Progenitor cell of endocrine pancreas (in vitro differentiated cells): ENCODE measurements at regions not wholly inside any gene's neighbourhood (a gene's known extent, or its start where the extent isn't known, plus 50 kb on each side); places are given as distances from the start of the nearest gene placed in this dataset.

ENCODE experiments used
- DNase-seq: peaks from one replicate; pipeline ENCODE4 v3.0.0; 2021; ENCODE audit warnings: low spot score; ENCODE audit not compliant: unreplicated experiment
- H3K27ac Mint-ChIP-seq: 2 replicates; pipeline ENCODE4 v1.8.0; 2021; ENCODE audit warnings: mild to moderate bottlenecking, moderate library complexity, mixed read lengths
- H3K27me3 Mint-ChIP-seq: 2 replicates; pipeline ENCODE4 v1.8.0; 2021; ENCODE audit warnings: mixed read lengths
- H3K36me3 Mint-ChIP-seq: 2 replicates; pipeline ENCODE4 v1.8.0; 2022; ENCODE audit warnings: mixed read lengths; ENCODE audit not compliant: insufficient read depth
- H3K4me1 Mint-ChIP-seq: 2 replicates; pipeline ENCODE4 v1.8.0; 2021; ENCODE audit warnings: low read depth, mixed read lengths
- H3K4me3 Mint-ChIP-seq: 2 replicates; pipeline ENCODE4 v1.8.0; 2021; ENCODE audit warnings: low read depth, mild to moderate bottlenecking, moderate library complexity, mixed read lengths
- H3K9me3 Mint-ChIP-seq: 2 replicates; pipeline ENCODE4 v1.8.0; 2021; ENCODE audit warnings: low read depth, mixed read lengths
- CTCF ChIP-seq: fragments of 200-600 bp; sonication (generic); IDR thresholded peaks from one replicate; pipeline ENCODE4 v1.5.0; 2021; ENCODE audit warnings: antibody characterized with exemption, mild to moderate bottlenecking; ENCODE audit not compliant: unreplicated experiment

GRCh38 chr1:5231541-5232315 lies 577.3 kb downstream of the AJAP1 start:
- no peak for TF ChIP-seq CTCF
- DNase-seq = no peak
- Mint-ChIP-seq H3K27me3 (peaks cover 16% of the 10 kb centered on the region), H3K36me3 (peaks cover 2% of the 10 kb centered on the region), H3K27ac (no peak overlapping the region), H3K4me1 (no peaks in the 10 kb centered on the region), H3K4me3 (no peak overlapping the region), H3K9me3 (peaks cover 6% of the 10 kb centered on the region)

GRCh38 chr1:5227114-5227513 lies 572.7 kb downstream of the AJAP1 start:
- H3K36me3 Mint-ChIP-seq = no peaks in the 10 kb centered on the region
- no peaks in the 10 kb centered on the region for H3K9me3 Mint-ChIP-seq
- H3K4me3 Mint-ChIP-seq = no peak overlapping the region
- no peak for DNase-seq
- TF ChIP-seq CTCF = no peak
- H3K4me1 Mint-ChIP-seq = peaks cover 10% of the 10 kb centered on the region
- no peak overlapping the region for H3K27ac Mint-ChIP-seq
- peaks cover 19% of the 10 kb centered on the region for H3K27me3 Mint-ChIP-seq

GRCh38 chr1:5225707-5226704 lies 571.6 kb downstream of the AJAP1 start:
- TF ChIP-seq CTCF = no peak
- Mint-ChIP-seq H3K4me3 (no peak overlapping the region), H3K27ac (no peak overlapping the region), H3K9me3 (no peaks in the 10 kb centered on the region), H3K4me1 (peaks cover 10% of the 10 kb centered on the region), H3K36me3 (no peaks in the 10 kb centered on the region), H3K27me3 (peaks cover 24% of the 10 kb centered on the region)
- no peak for DNase-seq

GRCh38 chr1:5223206-5223605 lies 568.8 kb downstream of the AJAP1 start:
- Mint-ChIP-seq H3K36me3 (no peaks in the 10 kb centered on the region), H3K27me3 (peaks cover 24% of the 10 kb centered on the region), H3K27ac (no peak overlapping the region), H3K4me1 (peaks cover 10% of the 10 kb centered on the region), H3K4me3 (no peak overlapping the region), H3K9me3 (no peaks in the 10 kb centered on the region)
- no peak for TF ChIP-seq CTCF
- no peak for DNase-seq

- H3K27ac Mint-ChIP-seq = no peak overlapping the region
- peaks cover 20% of the 10 kb centered on the region for H3K27me3 Mint-ChIP-seq
- no peaks in the 10 kb centered on the region for H3K9me3 Mint-ChIP-seq
- no peaks in the 10 kb centered on the region for H3K36me3 Mint-ChIP-seq
- H3K4me3 Mint-ChIP-seq = no peak overlapping the region
- no peak for TF ChIP-seq CTCF
- H3K4me1 Mint-ChIP-seq = peaks cover 10% of the 10 kb centered on the region
- no peak for DNase-seq
These were observed 568.2 kb downstream of the AJAP1 start for GRCh38 chr1:5222626-5223025.
